OCI-LY3 (cell line): ENCODE measurements at regions not wholly inside any gene's neighbourhood (a gene's known extent, or its start where the extent isn't known, plus 50 kb on each side); places are given as distances from the start of the nearest gene placed in this dataset.

ENCODE experiments used
- EZH2phosphoT487 ChIP-seq: fragments of 200-600 bp; shearing (Covaris generic); IDR thresholded peaks from 2 replicates; pipeline ENCODE4 v1.6.1; 2018; ENCODE audit warnings: antibody characterized with exemption, mixed run types, low read depth
- TF ChIP-seq, protein P1 (sequence below): fragments of 200-600, 300-600 bp; sonication (generic); IDR thresholded peaks from 2 replicates; pipeline ENCODE4 v1.5.1; 2014; ENCODE audit warnings: antibody characterized with exemption, low read length, low read depth

DNA sequence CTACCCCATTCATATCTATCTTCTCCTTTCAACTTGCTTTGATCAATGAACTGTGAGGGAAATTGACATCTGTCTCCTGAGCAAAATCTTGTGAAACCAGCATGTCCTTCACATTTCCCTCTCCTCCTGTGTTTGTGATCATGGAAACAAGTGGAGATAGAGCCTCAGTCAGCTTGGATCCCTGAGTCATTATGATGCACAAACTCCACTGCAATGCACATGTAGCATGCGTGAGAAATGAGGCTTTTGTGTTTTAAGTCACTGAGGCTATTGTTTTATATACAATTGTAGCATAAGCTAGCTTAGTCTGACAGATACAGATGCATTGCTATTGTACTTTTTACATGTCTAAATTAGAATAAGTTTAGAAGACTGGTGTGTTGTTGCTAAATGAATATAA is 85.2 kb upstream of the HNMT start:
- TF ChIP-seq, protein P1, sequence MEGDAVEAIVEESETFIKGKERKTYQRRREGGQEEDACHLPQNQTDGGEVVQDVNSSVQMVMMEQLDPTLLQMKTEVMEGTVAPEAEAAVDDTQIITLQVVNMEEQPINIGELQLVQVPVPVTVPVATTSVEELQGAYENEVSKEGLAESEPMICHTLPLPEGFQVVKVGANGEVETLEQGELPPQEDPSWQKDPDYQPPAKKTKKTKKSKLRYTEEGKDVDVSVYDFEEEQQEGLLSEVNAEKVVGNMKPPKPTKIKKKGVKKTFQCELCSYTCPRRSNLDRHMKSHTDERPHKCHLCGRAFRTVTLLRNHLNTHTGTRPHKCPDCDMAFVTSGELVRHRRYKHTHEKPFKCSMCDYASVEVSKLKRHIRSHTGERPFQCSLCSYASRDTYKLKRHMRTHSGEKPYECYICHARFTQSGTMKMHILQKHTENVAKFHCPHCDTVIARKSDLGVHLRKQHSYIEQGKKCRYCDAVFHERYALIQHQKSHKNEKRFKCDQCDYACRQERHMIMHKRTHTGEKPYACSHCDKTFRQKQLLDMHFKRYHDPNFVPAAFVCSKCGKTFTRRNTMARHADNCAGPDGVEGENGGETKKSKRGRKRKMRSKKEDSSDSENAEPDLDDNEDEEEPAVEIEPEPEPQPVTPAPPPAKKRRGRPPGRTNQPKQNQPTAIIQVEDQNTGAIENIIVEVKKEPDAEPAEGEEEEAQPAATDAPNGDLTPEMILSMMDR = no peak
- TF ChIP-seq EZH2phosphoT487 = no peak
